ENCODE measurements at regions not wholly inside any gene's neighbourhood (a gene's known extent, or its start where the extent isn't known, plus 50 kb on each side); places are given as distances from the start of the nearest gene placed in this dataset.
"Not testable (repeated sequence)": the region's sequence is repeated elsewhere in the genome, so short reads cannot be mapped to it uniquely, and the experiment has no call there.

GRCh38 chr3:20378315-20378714 lies 192.3 kb upstream of the SGO1 start:
- no peak for DNase-seq
- no peaks in the 10 kb centered on the region for H3K9me3 ChIP-seq
- H3K36me3 ChIP-seq, result no peaks in the 10 kb centered on the region
- no peak for TF ChIP-seq CTCF (IDR thresholded peaks at IDR 0.05)
- intact Hi-C loops (cut with DNase I; ENCODE audit: low total_unique reads), result no loop called here
- H3K27ac ChIP-seq, result peak overlapping the region in 1 of 2 donors; percentile 5
- H3K4me1 ChIP-seq, result peaks cover 0 to 24% (median 4%) of the 10 kb centered on the region in 4 donors
- H3K4me3 ChIP-seq, result no peak overlapping the region
- no peaks in the 10 kb centered on the region for H3K27me3 ChIP-seq

- Histone ChIP-seq H3K9me3 (no peaks in the 10 kb centered on the region), H3K36me3 (no peaks in the 10 kb centered on the region), H3K4me1 (peaks cover 0 to 24% (median 4%) of the 10 kb centered on the region in 4 donors), H3K27me3 (no peaks in the 10 kb centered on the region), H3K27ac (no peak overlapping the region), H3K4me3 (no peak overlapping the region)
- intact Hi-C loops (cut with DNase I; ENCODE audit: low total_unique reads), result no loop called here
- no peak for DNase-seq
- TF ChIP-seq CTCF (IDR thresholded peaks at IDR 0.05), result no peak
These were observed 190.7 kb upstream of the SGO1 start for GRCh38 chr3:20376665-20377217.

GRCh38 chr3:20375302-20375701 lies 189.3 kb upstream of the SGO1 start:
- Histone ChIP-seq H3K4me3 (no peak overlapping the region), H3K4me1 (peaks cover 0 to 21% (median 4%) of the 10 kb centered on the region in 4 donors), H3K27ac (no peak overlapping the region), H3K9me3 (no peaks in the 10 kb centered on the region), H3K36me3 (no peaks in the 10 kb centered on the region), H3K27me3 (no peaks in the 10 kb centered on the region)
- DNase-seq, result no peak
- TF ChIP-seq CTCF (IDR thresholded peaks at IDR 0.05), result no peak
- intact Hi-C loops (cut with DNase I; ENCODE audit: low total_unique reads), result no loop called here

GRCh38 chr3:20370273-20371063 lies 184.5 kb upstream of the SGO1 start:
- H3K27ac ChIP-seq; DNase-seq; H3K27me3 ChIP-seq; H3K4me1 ChIP-seq; H3K36me3 ChIP-seq; intact Hi-C loops (cut with DNase I; ENCODE audit: low total_unique reads); H3K4me3 ChIP-seq; H3K9me3 ChIP-seq: not testable (repeated sequence)

- TF ChIP-seq CTCF (IDR thresholded peaks at IDR 0.05), result no peak
- intact Hi-C loops (cut with DNase I; ENCODE audit: low total_unique reads), result no loop called here
- Histone ChIP-seq H3K4me3 (no peak overlapping the region), H3K9me3 (no peaks in the 10 kb centered on the region), H3K27ac (no peak overlapping the region), H3K36me3 (no peaks in the 10 kb centered on the region), H3K27me3 (no peaks in the 10 kb centered on the region), H3K4me1 (no peaks in the 10 kb centered on the region)
- no peak for DNase-seq
These were observed 175.0 kb upstream of the SGO1 start for GRCh38 chr3:20361000-20361399.

GRCh38 chr3:20353286-20353685 lies 167.3 kb upstream of the SGO1 start:
- no peak for DNase-seq
- H3K9me3 ChIP-seq, result no peaks in the 10 kb centered on the region
- intact Hi-C loops (cut with DNase I; ENCODE audit: low total_unique reads), result no loop called here
- H3K36me3 ChIP-seq, result no peaks in the 10 kb centered on the region
- H3K27me3 ChIP-seq, result no peaks in the 10 kb centered on the region
- TF ChIP-seq CTCF (IDR thresholded peaks at IDR 0.05), result no peak
- H3K4me1 ChIP-seq, result no peaks in the 10 kb centered on the region
- H3K27ac ChIP-seq, result no peak overlapping the region
- H3K4me3 ChIP-seq, result no peak overlapping the region

All from tibial artery (tissue), 4 donors.